Effector CD4-positive, alpha-beta T cell (primary cell): ENCODE measurements at regions not wholly inside any gene's neighbourhood (a gene's known extent, or its start where the extent isn't known, plus 50 kb on each side); places are given as distances from the start of the nearest gene placed in this dataset.
"Not testable (repeated sequence)": the region's sequence is repeated elsewhere in the genome, so short reads cannot be mapped to it uniquely, and the experiment has no call there.

ENCODE experiments used
- DNase-seq: peaks from one replicate; pipeline ENCODE4 v3.0.0-alpha.2; 2020

- DNase-seq = no peak
These were observed 687.8 kb downstream of the FAM181B start for GRCh38 chr11:82045748-82046457.

GRCh38 chr11:82043316-82043715 lies 690.3 kb downstream of the FAM181B start:
- DNase-seq = no peak

GRCh38 chr11:82041764-82042163 lies 691.9 kb downstream of the FAM181B start:
- DNase-seq = no peak

GRCh38 chr11:82038154-82038553 lies 695.5 kb downstream of the FAM181B start:
- DNase-seq = no peak

GRCh38 chr11:82034527-82034926 lies 699.1 kb downstream of the FAM181B start:
- DNase-seq = no peak

- DNase-seq = not testable (repeated sequence)
These were observed 706.3 kb downstream of the FAM181B start for GRCh38 chr11:82027335-82027734.

- no peak for DNase-seq
These were observed 708.9 kb downstream of the FAM181B start for GRCh38 chr11:82024760-82025159.

GRCh38 chr11:82012276-82012675 lies 721.4 kb downstream of the FAM181B start:
- no peak for DNase-seq

GRCh38 chr11:82009133-82009532 lies 724.5 kb downstream of the FAM181B start:
- DNase-seq = no peak

GRCh38 chr11:82007521-82007920 lies 726.1 kb downstream of the FAM181B start:
- no peak for DNase-seq

GRCh38 chr11:82004537-82005213 lies 729.0 kb downstream of the FAM181B start:
- no peak for DNase-seq

- DNase-seq = no peak
These were observed 729.8 kb downstream of the FAM181B start for GRCh38 chr11:82003671-82004515.

GRCh38 chr11:82003024-82003423 lies 730.6 kb downstream of the FAM181B start:
- DNase-seq = no peak

GRCh38 chr11:81995889-81996288 lies 737.8 kb downstream of the FAM181B start:
- DNase-seq = no peak

- DNase-seq = no peak
These were observed 739.9 kb downstream of the FAM181B start for GRCh38 chr11:81993755-81994154.

- no peak for DNase-seq
These were observed 742.8 kb downstream of the FAM181B start for GRCh38 chr11:81990659-81991443.

GRCh38 chr11:81989093-81989492 lies 744.6 kb downstream of the FAM181B start:
- no peak for DNase-seq

GRCh38 chr11:81987829-81988472 lies 745.7 kb downstream of the FAM181B start:
- DNase-seq = no peak

- no peak for DNase-seq
These were observed 747.0 kb downstream of the FAM181B start for GRCh38 chr11:81986556-81987161.

- DNase-seq = no peak
These were observed 754.2 kb downstream of the FAM181B start for GRCh38 chr11:81979448-81979847.

GRCh38 chr11:81975261-81975900 lies 758.3 kb downstream of the FAM181B start:
- DNase-seq = no peak
